Testis (tissue), 2 donors: ENCODE measurements at regions not wholly inside any gene's neighbourhood (a gene's known extent, or its start where the extent isn't known, plus 50 kb on each side); places are given as distances from the start of the nearest gene placed in this dataset.

Experiments
- CTCF ChIP-seq, 3 experiments: fragments of 450-650 bp in 2 of 3; fragments of 200-600 bp in 1 of 3; sonication (generic) in 1 of 3; IDR thresholded peaks; one replicate each; pipeline ENCODE4 v1.5.1; 2016 to 2019; ENCODE audit warnings: antibody characterized with exemption in 3 of 3, mild to moderate bottlenecking in 2 of 3, moderate library complexity in 1 of 3
- POLR2A ChIP-seq: fragments of 450-650 bp; IDR thresholded peaks from one replicate; pipeline ENCODE4 v1.6.1; 2017; ENCODE audit warnings: antibody characterized with exemption, mild to moderate bottlenecking, moderate library complexity

- no peak for TF ChIP-seq CTCF (IDR thresholded peaks at IDR 0.05)
- TF ChIP-seq POLR2A, result no peak
Observed at GRCh38 chr1:61519631-61520030, 205.3 kb downstream of the TM2D1 start.
